Caco-2 (cell line): ENCODE measurements at regions not wholly inside any gene's neighbourhood (a gene's known extent, or its start where the extent isn't known, plus 50 kb on each side); places are given as distances from the start of the nearest gene placed in this dataset.

Experiments
- BruUV-seq: library from RNA; stranded (reverse); fragments of 400-500 nt; replicated peaks from 2 replicates; lab custom pipeline; 2021; lab: Mats Ljungman, UMichigan
- CTCF ChIA-PET: fragments of 300-600 bp; sonication (Branson Sonifier 250); formaldehyde crosslinking; loops from one replicate; lab custom pipeline; 2022; ENCODE audit warnings: antibody characterized with exemption; lab: Charles Lee
- POLR2A ChIA-PET: fragments of 300-600 bp; sonication (Branson Sonifier 250); formaldehyde crosslinking; loops from one replicate; lab custom pipeline; 2022; ENCODE audit warnings: antibody characterized with exemption; lab: Charles Lee
- DNase-seq, 2 experiments: peaks; one replicate each; pipeline versions ENCODE4 v3.0.0 to v3.0.0-alpha.2; 2020 to 2022
- H3K27me3 ChIP-seq: replicated peaks from 2 replicates; pipeline ENCODE4 v1.6.0; 2011; ENCODE audit warnings: low read length; ENCODE audit not compliant: control insufficient read depth, insufficient read depth
- H3K36me3 ChIP-seq: 2 replicates; pipeline ENCODE4 v1.5.1; 2011; ENCODE audit warnings: low read length; ENCODE audit not compliant: control insufficient read depth, insufficient read depth
- H3K4me1 ChIP-seq: fragments of 250-450 bp; sonication (Bioruptor Pico); 2 replicates; pipeline ENCODE4 v1.5.1; 2020; ENCODE audit warnings: mild to moderate bottlenecking
- H3K4me3 ChIP-seq: 2 replicates; pipeline ENCODE4 v1.5.1; 2011; ENCODE audit warnings: low read depth, mild to moderate bottlenecking, control low read depth, low read length
- H3K9me3 ChIP-seq: fragments of 250-450 bp; sonication (Bioruptor Pico); 2 replicates; pipeline ENCODE4 v1.5.1; 2020; ENCODE audit warnings: mild to moderate bottlenecking, moderate library complexity
- H3K27ac Mint-ChIP-seq: one replicate; pipeline ENCODE4 v1.8.0; 2022; ENCODE audit warnings: mixed read lengths; ENCODE audit not compliant: unreplicated experiment
- H3K27me3 Mint-ChIP-seq: one replicate; pipeline ENCODE4 v1.8.0; 2022; ENCODE audit warnings: mixed read lengths; ENCODE audit not compliant: insufficient read depth, unreplicated experiment
- H3K36me3 Mint-ChIP-seq: one replicate; pipeline ENCODE4 v1.8.0; 2022; ENCODE audit warnings: mild to moderate bottlenecking, mixed read lengths; ENCODE audit not compliant: insufficient read depth, unreplicated experiment
- H3K4me1 Mint-ChIP-seq: one replicate; pipeline ENCODE4 v1.8.0; 2022; ENCODE audit warnings: low read depth, mixed read lengths; ENCODE audit not compliant: unreplicated experiment
- H3K4me3 Mint-ChIP-seq: one replicate; pipeline ENCODE4 v1.8.0; 2022; ENCODE audit warnings: mild to moderate bottlenecking, moderate library complexity, mixed read lengths; ENCODE audit not compliant: unreplicated experiment
- H3K9me3 Mint-ChIP-seq: one replicate; pipeline ENCODE4 v1.8.0; 2022; ENCODE audit warnings: mixed read lengths; ENCODE audit not compliant: unreplicated experiment
- CTCF ChIP-seq, 2 experiments: fragments of 200-600 bp in 1 of 2; IDR thresholded peaks; 1 replicate in 1 of 2; 2 replicates in 1 of 2; pipeline versions ENCODE4 v1.5.1 to v1.8.0; 2011 to 2022; ENCODE audit warnings: antibody characterized with exemption in 1 of 2, control low read depth in 1 of 2, inconsistent platforms in 1 of 2, low read depth in 1 of 2, low read length in 1 of 2, mild to moderate bottlenecking in 1 of 2, moderate library complexity in 1 of 2; ENCODE audit not compliant: insufficient read depth in 1 of 2, severe bottlenecking in 1 of 2, unreplicated experiment in 1 of 2
- intact Hi-C: fragments of 100-400 bp; cut with micrococcal nuclease; formaldehyde crosslinking; loops from one replicate; pipeline ENCODE4 v1.10.0; 2022; ENCODE audit not compliant: unreplicated experiment

DNA sequence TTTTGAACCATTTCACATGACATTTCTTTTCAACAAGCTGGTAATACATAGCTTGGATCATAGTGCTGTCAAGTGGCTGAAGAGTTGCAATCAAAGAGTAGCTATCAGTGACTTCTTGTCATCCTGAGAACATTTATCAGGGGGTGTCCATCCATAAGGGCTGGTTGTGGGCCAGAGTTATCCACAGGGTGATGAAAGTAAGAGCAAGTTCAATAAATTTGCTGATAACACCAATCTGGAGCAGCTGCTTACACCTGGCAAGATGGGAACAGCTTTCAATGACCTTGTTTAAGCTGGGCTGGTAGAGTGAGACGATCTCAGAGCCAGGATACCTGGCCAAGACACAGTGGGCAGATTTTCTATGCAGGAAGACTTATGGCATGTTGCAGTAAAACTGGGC, 96.3 kb upstream of the IMMP2L start:
- TF ChIP-seq CTCF (IDR thresholded peaks at IDR 0.05; ENCODE audit: insufficient read depth in 1 of 2, low read depth in 1 of 2, low read length in 1 of 2, severe bottlenecking in 1 of 2, unreplicated experiment in 1 of 2), result no peak
- Histone ChIP-seq H3K4me1 (no peaks in the 10 kb centered on the region), H3K36me3 (no peaks in the 10 kb centered on the region), H3K9me3 (no peaks in the 10 kb centered on the region), H3K4me3 (no peak overlapping the region), H3K27me3 (no peaks in the 10 kb centered on the region)
- intact Hi-C loops, result no loop called here
- no peaks in the 10 kb centered on the region for H3K36me3 Mint-ChIP-seq
- no peak overlapping the region for H3K4me3 Mint-ChIP-seq
- no peaks in the 10 kb centered on the region for H3K4me1 Mint-ChIP-seq
- DNase-seq, result no peak
- no peak overlapping the region for H3K27ac Mint-ChIP-seq
- no TSS peak for BruUV-seq
- POLR2A ChIA-PET, result no interaction called here
- H3K9me3 Mint-ChIP-seq, result peaks cover 10% of the 10 kb centered on the region
- CTCF ChIA-PET, result no interaction called here
- H3K27me3 Mint-ChIP-seq, result no peaks in the 10 kb centered on the region

DNA sequence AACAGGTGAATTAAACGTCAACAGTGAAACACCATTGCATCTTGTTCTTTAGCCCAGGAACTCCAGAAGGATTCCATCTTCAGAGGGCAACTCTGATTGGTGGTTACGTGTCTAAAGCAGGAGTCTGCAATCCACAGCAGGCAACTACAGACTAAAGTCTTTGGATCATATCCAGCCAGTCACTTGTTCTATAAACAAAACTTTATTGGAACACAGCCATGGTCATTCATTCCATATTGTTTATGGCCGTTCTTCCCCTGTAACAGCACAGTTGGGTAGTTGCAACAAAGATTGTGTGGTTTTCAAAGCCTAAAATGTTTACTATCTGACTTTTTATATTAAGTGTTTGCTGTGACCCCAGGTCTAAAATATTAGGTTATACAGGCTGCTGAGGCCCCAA, 94.7 kb upstream of the IMMP2L start:
- no peaks in the 10 kb centered on the region for H3K27me3 Mint-ChIP-seq
- H3K4me1 Mint-ChIP-seq, result no peaks in the 10 kb centered on the region
- no peaks in the 10 kb centered on the region for H3K27me3 ChIP-seq
- intact Hi-C loops, result no loop called here
- no peaks in the 10 kb centered on the region for H3K9me3 ChIP-seq
- ChIA-PET POLR2A (no interaction called here), CTCF (no interaction called here)
- no peak for DNase-seq
- no peak overlapping the region for H3K4me3 Mint-ChIP-seq
- H3K36me3 Mint-ChIP-seq, result no peaks in the 10 kb centered on the region
- TF ChIP-seq CTCF (IDR thresholded peaks at IDR 0.05; ENCODE audit: insufficient read depth in 1 of 2, low read depth in 1 of 2, low read length in 1 of 2, severe bottlenecking in 1 of 2, unreplicated experiment in 1 of 2), result no peak
- no TSS peak for BruUV-seq
- H3K9me3 Mint-ChIP-seq, result peaks cover 21% of the 10 kb centered on the region
- no peak overlapping the region for H3K4me3 ChIP-seq
- H3K36me3 ChIP-seq, result no peaks in the 10 kb centered on the region
- H3K4me1 ChIP-seq, result no peaks in the 10 kb centered on the region
- no peak overlapping the region for H3K27ac Mint-ChIP-seq

DNA sequence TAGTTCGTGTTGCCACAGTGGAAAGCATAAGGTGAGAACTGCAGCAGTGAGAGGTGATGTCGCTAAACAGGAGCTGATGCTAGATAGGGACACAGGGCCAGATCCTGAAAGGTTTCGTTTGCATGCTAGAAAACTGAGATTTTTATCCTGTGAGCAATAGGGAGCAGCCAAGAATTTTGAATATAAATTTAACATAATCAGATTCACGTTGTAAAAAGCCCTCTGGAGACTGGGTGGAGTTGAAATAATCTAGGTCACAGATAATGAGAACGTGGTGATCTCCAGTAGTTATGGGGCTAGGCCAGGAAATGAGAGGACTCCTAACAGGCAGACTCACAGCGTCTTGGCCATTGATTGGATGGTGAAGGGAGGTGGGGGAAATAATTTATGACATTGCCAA, 92.1 kb upstream of the IMMP2L start:
- peaks cover 10% of the 10 kb centered on the region; the same call in 1 of the 2 replicates for H3K4me1 ChIP-seq
- POLR2A ChIA-PET, result no interaction called here
- H3K9me3 Mint-ChIP-seq, result peaks cover 12% of the 10 kb centered on the region
- no peaks in the 10 kb centered on the region for H3K36me3 Mint-ChIP-seq
- CTCF ChIA-PET, result no interaction called here
- no peak for DNase-seq
- no peaks in the 10 kb centered on the region for H3K27me3 ChIP-seq
- H3K4me1 Mint-ChIP-seq, result no peaks in the 10 kb centered on the region
- H3K27ac Mint-ChIP-seq, result no peak overlapping the region
- no peaks in the 10 kb centered on the region for H3K27me3 Mint-ChIP-seq
- intact Hi-C loops, result no loop called here
- H3K9me3 ChIP-seq, result no peaks in the 10 kb centered on the region
- H3K4me3 ChIP-seq, result no peak overlapping the region
- no peak overlapping the region for H3K4me3 Mint-ChIP-seq
- no peaks in the 10 kb centered on the region for H3K36me3 ChIP-seq
- BruUV-seq, result no TSS peak
- no peak for TF ChIP-seq CTCF (IDR thresholded peaks at IDR 0.05; ENCODE audit: insufficient read depth in 1 of 2, low read depth in 1 of 2, low read length in 1 of 2, severe bottlenecking in 1 of 2, unreplicated experiment in 1 of 2)
